IMR-90 (cell line): ENCODE measurements at regions not wholly inside any gene's neighbourhood (a gene's known extent, or its start where the extent isn't known, plus 50 kb on each side); places are given as distances from the start of the nearest gene placed in this dataset.

Experiments used
- CEBPB ChIP-seq: IDR thresholded peaks from 2 replicates; pipeline ENCODE4 v1.6.1; 2012; ENCODE audit warnings: low read depth, low read length, improper control_type of control experiment
- CTCF ChIP-seq: conservative IDR thresholded peaks from 2 replicates; pipeline ENCODE4 v1.5.1; 2012; ENCODE audit warnings: mild to moderate bottlenecking, low read depth, low read length, improper control_type of control experiment
- ELK1 ChIP-seq: fragments of 150-350 bp; IDR thresholded peaks from 2 replicates; pipeline ENCODE4 v1.6.1; 2016; ENCODE audit warnings: low read depth, mild to moderate bottlenecking, low read length, moderate library complexity, borderline replicate concordance
- FOS ChIP-seq: fragments of 150-350 bp; IDR thresholded peaks from 2 replicates; pipeline ENCODE4 v1.6.1; 2016; ENCODE audit warnings: low read depth, low read length
- MAFK ChIP-seq: IDR thresholded peaks from 2 replicates; pipeline ENCODE4 v1.6.1; 2012; ENCODE audit warnings: low read depth, low read length, improper control_type of control experiment
- MAZ ChIP-seq: IDR thresholded peaks from 2 replicates; pipeline ENCODE4 v1.6.1; 2012; ENCODE audit warnings: low read depth, mild to moderate bottlenecking, low read length, improper control_type of control experiment, moderate library complexity, borderline replicate concordance
- MXI1 ChIP-seq: IDR thresholded peaks from 2 replicates; pipeline ENCODE4 v1.6.1; 2012; ENCODE audit warnings: low read depth, mild to moderate bottlenecking, low read length, moderate library complexity, borderline replicate concordance
- NFE2L2 ChIP-seq: fragments of 150-350 bp; IDR thresholded peaks from 2 replicates; pipeline ENCODE4 v1.6.1; 2016; ENCODE audit warnings: low read depth, mild to moderate bottlenecking, low read length
- POLR2A ChIP-seq: IDR thresholded peaks from 2 replicates; pipeline ENCODE4 v1.6.1; 2012; ENCODE audit warnings: mild to moderate bottlenecking, low read depth, low read length
- RAD21 ChIP-seq: IDR thresholded peaks from 2 replicates; pipeline ENCODE4 v1.6.1; 2012; ENCODE audit warnings: low read length, improper control_type of control experiment
- RCOR1 ChIP-seq: IDR thresholded peaks from 2 replicates; pipeline ENCODE4 v1.6.1; 2012; ENCODE audit warnings: mild to moderate bottlenecking, low read length, improper control_type of control experiment; ENCODE audit not compliant: insufficient replicate concordance
- RFX5 ChIP-seq: IDR thresholded peaks from 2 replicates; pipeline ENCODE4 v1.8.0; 2012; ENCODE audit warnings: low read depth, mild to moderate bottlenecking, low read length, moderate library complexity
- USF2 ChIP-seq: fragments of 150-350 bp; IDR thresholded peaks from 2 replicates; pipeline ENCODE4 v1.6.1; 2017; ENCODE audit warnings: mild to moderate bottlenecking, antibody characterized with exemption, low read length, low read depth

GRCh38 chr2:167380094-167380493 lies 491.8 kb downstream of the XIRP2 start:
- TF ChIP-seq MAFK, result no peak
- TF ChIP-seq CTCF, result no peak
- no peak for TF ChIP-seq POLR2A
- no peak for TF ChIP-seq RCOR1
- no peak for TF ChIP-seq MXI1
- no peak for TF ChIP-seq FOS
- no peak for TF ChIP-seq USF2
- no peak for TF ChIP-seq RAD21
- TF ChIP-seq CEBPB, result no peak
- TF ChIP-seq NFE2L2, result no peak
- TF ChIP-seq RFX5, result no peak
- TF ChIP-seq ELK1, result no peak
- no peak for TF ChIP-seq MAZ
